A549 (cell line): ENCODE measurements at regions not wholly inside any gene's neighbourhood (a gene's known extent, or its start where the extent isn't known, plus 50 kb on each side); places are given as distances from the start of the nearest gene placed in this dataset.

Experiments
- CEBPB ChIP-seq, 2 experiments: fragments of >200 bp in 1 of 2; sonication (Bioruptor Twin) in 1 of 2; formaldehyde crosslinking in 1 of 2; IDR thresholded peaks; 2 replicates each; pipeline ENCODE4 v1.6.1; 2012 to 2016
- CHD4 ChIP-seq: fragments of 200-600 bp; sonication (generic); IDR thresholded peaks from 2 replicates; pipeline ENCODE4 v1.6.1; 2016; ENCODE audit warnings: antibody characterized with exemption, mild to moderate bottlenecking, borderline replicate concordance
- EP300 ChIP-seq, 2 experiments: fragments of >200 bp; sonication (Bioruptor Twin); formaldehyde crosslinking; IDR thresholded peaks; 2 replicates in 1 of 2; 3 replicates in 1 of 2; pipeline ENCODE4 v1.6.1; 2016 to 2017
- POLR2A ChIP-seq: IDR thresholded peaks from 2 replicates; pipeline ENCODE4 v1.6.1; 2012; ENCODE audit warnings: mild to moderate bottlenecking, low read length
- SMC3 ChIP-seq: fragments of >200 bp; sonication (Bioruptor Twin); formaldehyde crosslinking; IDR thresholded peaks from 3 replicates; pipeline ENCODE4 v1.6.1; 2018; ENCODE audit warnings: inconsistent platforms
- SREBF2 ChIP-seq: fragments of 450-650 bp; IDR thresholded peaks from 2 replicates; pipeline ENCODE4 v1.6.1; 2014; ENCODE audit warnings: mild to moderate bottlenecking, moderate library complexity
- TF ChIP-seq, protein P1 (sequence below): fragments of >200 bp; sonication (Bioruptor Twin); formaldehyde crosslinking; IDR thresholded peaks from 3 replicates; pipeline ENCODE4 v1.5.1; 2016

DNA sequence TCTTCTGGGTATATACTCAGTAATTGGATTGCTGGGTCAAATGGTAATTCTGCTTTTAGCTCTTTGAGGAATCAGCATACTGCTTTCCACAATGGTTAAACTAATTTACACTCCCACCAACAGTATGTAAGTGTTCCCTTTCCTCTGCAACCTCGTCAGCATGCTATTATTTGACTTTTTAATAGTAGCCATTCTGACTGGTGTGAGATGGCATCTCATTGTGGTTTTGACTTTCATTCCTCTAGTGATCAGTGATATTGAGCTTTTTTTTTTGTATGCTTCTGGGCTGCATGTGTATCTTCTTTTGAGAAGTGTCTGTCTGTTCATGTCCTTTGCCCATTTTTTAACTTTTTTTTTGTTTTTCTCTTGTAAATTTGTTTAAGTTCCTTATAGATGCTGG lies 279.4 kb downstream of the PTGER3 start:
- TF ChIP-seq, protein P1, sequence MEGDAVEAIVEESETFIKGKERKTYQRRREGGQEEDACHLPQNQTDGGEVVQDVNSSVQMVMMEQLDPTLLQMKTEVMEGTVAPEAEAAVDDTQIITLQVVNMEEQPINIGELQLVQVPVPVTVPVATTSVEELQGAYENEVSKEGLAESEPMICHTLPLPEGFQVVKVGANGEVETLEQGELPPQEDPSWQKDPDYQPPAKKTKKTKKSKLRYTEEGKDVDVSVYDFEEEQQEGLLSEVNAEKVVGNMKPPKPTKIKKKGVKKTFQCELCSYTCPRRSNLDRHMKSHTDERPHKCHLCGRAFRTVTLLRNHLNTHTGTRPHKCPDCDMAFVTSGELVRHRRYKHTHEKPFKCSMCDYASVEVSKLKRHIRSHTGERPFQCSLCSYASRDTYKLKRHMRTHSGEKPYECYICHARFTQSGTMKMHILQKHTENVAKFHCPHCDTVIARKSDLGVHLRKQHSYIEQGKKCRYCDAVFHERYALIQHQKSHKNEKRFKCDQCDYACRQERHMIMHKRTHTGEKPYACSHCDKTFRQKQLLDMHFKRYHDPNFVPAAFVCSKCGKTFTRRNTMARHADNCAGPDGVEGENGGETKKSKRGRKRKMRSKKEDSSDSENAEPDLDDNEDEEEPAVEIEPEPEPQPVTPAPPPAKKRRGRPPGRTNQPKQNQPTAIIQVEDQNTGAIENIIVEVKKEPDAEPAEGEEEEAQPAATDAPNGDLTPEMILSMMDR, result no peak
- TF ChIP-seq POLR2A (no peak), EP300 (IDR thresholded peaks at IDR 0.05) (no peak), SMC3 (no peak), SREBF2 (no peak), CHD4 (no peak), CEBPB (IDR thresholded peaks at IDR 0.05) (no peak)
